Thymus (tissue), 11 donors: ENCODE measurements at regions not wholly inside any gene's neighbourhood (a gene's known extent, or its start where the extent isn't known, plus 50 kb on each side); places are given as distances from the start of the nearest gene placed in this dataset.

Source experiments
- DNase-seq, 9 donors: peaks; one replicate each; pipeline ENCODE4 v3.0.0-alpha.2; 2013; ENCODE audit warnings: low spot score in 9 of 9, low read depth in 6 of 9, missing footprints in 1 of 9
- H3K27ac ChIP-seq, 2 donors: one replicate each; pipeline ENCODE4 v1.5.1; 2013; ENCODE audit warnings: control low read depth in 1 of 2, low read depth in 1 of 2, low read length in 1 of 2, mild to moderate bottlenecking in 1 of 2, moderate library complexity in 1 of 2
- H3K27me3 ChIP-seq, 2 donors: one replicate each; pipeline ENCODE4 v1.5.1; 2013; ENCODE audit warnings: low read length in 1 of 2; ENCODE audit not compliant: control insufficient read depth in 2 of 2, insufficient read depth in 1 of 2
- H3K36me3 ChIP-seq, 2 donors: one replicate each; pipeline ENCODE4 v1.5.1; 2013; ENCODE audit warnings: low read length in 1 of 2, mild to moderate bottlenecking in 1 of 2, moderate library complexity in 1 of 2; ENCODE audit not compliant: control insufficient read depth in 2 of 2, insufficient read depth in 2 of 2
- H3K4me1 ChIP-seq, 2 donors: one replicate each; pipeline ENCODE4 v1.5.1; 2013; ENCODE audit warnings: low read length in 2 of 2; ENCODE audit not compliant: control insufficient read depth in 2 of 2, insufficient read depth in 2 of 2
- H3K4me3 ChIP-seq, 2 donors: one replicate each; pipeline ENCODE4 v1.5.1; 2013; ENCODE audit warnings: low read length in 2 of 2, control low read depth in 1 of 2, mild to moderate bottlenecking in 1 of 2
- H3K9me3 ChIP-seq, 2 donors: one replicate each; pipeline ENCODE4 v1.5.1; 2013; ENCODE audit warnings: low read length in 1 of 2, mild to moderate bottlenecking in 1 of 2; ENCODE audit not compliant: control insufficient read depth in 2 of 2, insufficient read depth in 1 of 2
- WGBS: extraction: QIAGEN DNeasy Blood & Tissue Kit; methylation state at CpG from one replicate; pipeline ENCODE4 v1.1.7; 2013; 5-methylcytosine and 5-hydroxymethylcytosine counted together
- donor health status: healthy.

GRCh38 chr11:95521133-95521542, 268.4 kb downstream of the FAM76B start:
- no peaks in the 10 kb centered on the region for H3K27me3 ChIP-seq
- H3K4me3 ChIP-seq: no peak overlapping the region
- H3K36me3 ChIP-seq: no peaks in the 10 kb centered on the region
- WGBS: 91% methylated on average over 4 of the region's 4 CpGs
- no peaks in the 10 kb centered on the region for H3K9me3 ChIP-seq
- H3K4me1 ChIP-seq: no peaks in the 10 kb centered on the region
- H3K27ac ChIP-seq: no peak overlapping the region
- no peak for DNase-seq

DNA sequence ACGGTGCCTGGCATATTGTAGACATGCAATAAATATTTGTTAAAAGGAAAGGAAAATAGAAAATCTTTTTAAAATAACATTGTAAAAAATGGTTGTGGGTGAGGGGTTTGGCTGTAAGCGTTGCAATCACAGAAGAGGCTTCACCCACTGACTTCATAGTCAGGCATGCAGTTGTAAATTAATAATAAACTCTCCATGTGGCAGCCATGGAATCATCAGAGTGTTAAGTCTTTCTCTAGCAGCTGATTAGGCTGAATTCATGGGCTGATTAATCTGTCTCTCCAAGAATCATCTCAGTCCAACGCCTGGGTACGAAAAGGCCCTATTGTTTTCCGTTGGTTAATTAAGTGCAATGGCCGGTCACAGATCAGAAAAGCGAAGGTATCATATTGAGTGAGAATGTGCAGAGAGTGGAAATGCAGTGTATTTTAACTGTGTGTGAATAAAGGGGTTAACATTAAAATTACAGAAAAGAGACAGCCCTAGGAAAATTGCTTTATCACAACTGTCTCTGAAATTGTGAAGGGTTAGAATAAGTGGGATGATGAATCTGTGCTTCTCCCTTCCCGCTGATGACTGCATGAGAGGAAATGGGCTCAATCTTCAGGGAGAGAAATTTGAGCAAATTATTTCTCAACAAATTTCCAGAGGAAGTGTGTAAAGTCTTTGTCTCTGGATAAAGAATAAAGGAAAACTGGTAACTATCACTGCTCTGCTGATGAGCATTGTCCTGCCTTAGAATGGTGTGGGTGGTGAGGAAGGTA, 269.0 kb downstream of the FAM76B start:
- DNase-seq: no peak
- Histone ChIP-seq H3K27ac (no peak overlapping the region), H3K27me3 (no peaks in the 10 kb centered on the region), H3K9me3 (no peaks in the 10 kb centered on the region), H3K36me3 (no peaks in the 10 kb centered on the region), H3K4me3 (no peak overlapping the region), H3K4me1 (no peaks in the 10 kb centered on the region)
- WGBS: 98% methylated on average over 8 of the region's 8 CpGs

- Histone ChIP-seq H3K4me1 (no peaks in the 10 kb centered on the region), H3K9me3 (no peaks in the 10 kb centered on the region), H3K4me3 (no peak overlapping the region), H3K27me3 (no peaks in the 10 kb centered on the region), H3K36me3 (no peaks in the 10 kb centered on the region), H3K27ac (no peak overlapping the region)
- no peak for DNase-seq
- 98% methylated on average over 4 of the region's 4 CpGs for WGBS
Observed at GRCh38 chr11:95519912-95520311, 269.7 kb downstream of the FAM76B start.

DNA sequence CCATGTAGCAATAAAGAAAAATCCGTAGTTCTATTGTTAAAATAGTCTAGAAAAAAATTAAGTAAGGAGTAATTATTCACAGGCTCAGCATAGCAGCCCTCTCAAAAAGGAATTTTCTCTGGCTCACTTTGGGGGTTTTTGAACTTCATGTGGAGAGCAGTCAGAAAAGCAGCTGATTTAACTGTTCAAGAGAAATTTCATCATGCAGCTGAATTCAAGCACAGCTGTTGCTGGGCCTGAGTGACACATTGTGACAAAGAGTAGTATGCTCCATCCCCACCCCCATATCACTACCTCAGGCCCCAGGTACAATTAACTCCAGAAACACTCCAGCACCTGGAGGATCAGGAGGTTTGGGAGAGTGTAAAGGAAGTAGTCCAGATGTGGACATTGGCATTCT, 272.1 kb downstream of the FAM76B start:
- no peak for DNase-seq
- no peak overlapping the region for H3K27ac ChIP-seq
- no peak overlapping the region for H3K4me3 ChIP-seq
- H3K4me1 ChIP-seq: no peaks in the 10 kb centered on the region
- H3K9me3 ChIP-seq: no peaks in the 10 kb centered on the region
- no peaks in the 10 kb centered on the region for H3K36me3 ChIP-seq
- 98% methylated on average over 1 of the region's 1 CpG for WGBS
- no peaks in the 10 kb centered on the region for H3K27me3 ChIP-seq

GRCh38 chr11:95516786-95517185, 272.8 kb downstream of the FAM76B start:
- H3K4me3 ChIP-seq: no peak overlapping the region
- 97% methylated on average over 2 of the region's 2 CpGs for WGBS
- H3K27ac ChIP-seq: no peak overlapping the region
- H3K27me3 ChIP-seq: no peaks in the 10 kb centered on the region
- H3K4me1 ChIP-seq: no peaks in the 10 kb centered on the region
- H3K36me3 ChIP-seq: no peaks in the 10 kb centered on the region
- no peak for DNase-seq
- no peaks in the 10 kb centered on the region for H3K9me3 ChIP-seq

DNA sequence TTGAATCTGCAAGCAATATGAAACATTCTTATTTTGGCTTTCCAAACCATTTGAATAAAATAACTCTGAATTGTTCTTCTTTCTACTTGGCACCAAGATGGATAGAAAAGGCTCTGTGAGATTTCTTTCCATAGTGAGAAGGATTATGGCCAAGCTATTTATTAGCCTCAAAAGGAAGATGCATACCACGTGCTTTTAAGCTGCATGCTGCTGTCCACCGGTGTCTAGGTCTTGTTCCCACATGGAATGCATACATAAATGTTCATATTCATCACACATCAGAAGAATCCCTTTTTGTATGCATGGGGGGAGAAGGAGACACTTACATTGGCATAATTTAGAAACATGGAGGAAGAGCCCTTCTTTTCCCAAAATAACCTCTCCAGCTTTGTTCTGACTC, 273.4 kb downstream of the FAM76B start:
- H3K27me3 ChIP-seq: no peaks in the 10 kb centered on the region
- H3K36me3 ChIP-seq: no peaks in the 10 kb centered on the region
- WGBS: 93% methylated on average over 2 of the region's 2 CpGs
- no peak overlapping the region for H3K27ac ChIP-seq
- no peak overlapping the region for H3K4me3 ChIP-seq
- no peak for DNase-seq
- H3K9me3 ChIP-seq: no peaks in the 10 kb centered on the region
- no peaks in the 10 kb centered on the region for H3K4me1 ChIP-seq

GRCh38 chr11:95515371-95515770, 274.2 kb downstream of the FAM76B start:
- no peaks in the 10 kb centered on the region for H3K9me3 ChIP-seq
- H3K27me3 ChIP-seq: no peaks in the 10 kb centered on the region
- DNase-seq: no peak
- H3K36me3 ChIP-seq: no peaks in the 10 kb centered on the region
- H3K4me3 ChIP-seq: no peak overlapping the region
- H3K27ac ChIP-seq: no peak overlapping the region
- H3K4me1 ChIP-seq: no peaks in the 10 kb centered on the region
- 96% methylated on average over 2 of the region's 2 CpGs for WGBS

DNA sequence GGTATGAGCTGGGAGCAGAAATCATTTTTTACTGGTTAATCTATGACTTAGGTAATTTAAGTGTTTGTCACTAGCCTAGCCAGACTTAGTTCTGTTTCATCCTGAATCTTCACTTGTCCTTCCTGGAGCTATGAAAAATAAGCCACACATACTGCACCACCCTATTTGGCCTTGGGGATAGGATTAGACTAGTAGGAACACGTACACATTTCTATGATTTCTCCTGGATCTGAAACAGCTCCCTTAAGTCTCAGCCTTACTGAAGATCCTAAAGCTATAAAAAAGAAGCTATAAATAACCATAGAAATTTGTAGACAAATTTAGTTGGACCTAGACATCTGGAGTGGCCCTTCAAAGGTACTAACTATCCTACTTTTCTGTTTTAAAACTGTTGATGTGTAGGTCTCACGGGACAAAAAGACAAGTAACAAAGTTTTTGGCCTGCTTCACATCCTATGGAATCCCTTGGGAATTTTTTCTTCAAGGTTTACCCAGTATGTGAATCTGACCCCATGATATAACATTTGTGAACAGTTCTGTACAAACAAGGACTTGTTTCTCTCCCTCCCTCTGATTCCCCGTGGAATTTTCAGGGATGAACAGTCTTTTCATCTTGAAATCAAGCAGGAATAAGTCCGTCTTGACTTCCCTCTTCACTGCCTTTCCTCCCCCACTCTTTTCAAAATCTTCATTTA, 275.0 kb downstream of the FAM76B start:
- WGBS: 91% methylated on average over 4 of the region's 4 CpGs
- no peak overlapping the region for H3K27ac ChIP-seq

GRCh38 chr11:95512682-95513081, 276.9 kb downstream of the FAM76B start:
- 77% methylated on average over 4 of the region's 4 CpGs for WGBS
- no peak for DNase-seq
- Histone ChIP-seq H3K4me1 (no peaks in the 10 kb centered on the region), H3K27me3 (no peaks in the 10 kb centered on the region), H3K9me3 (no peaks in the 10 kb centered on the region), H3K27ac (no peak overlapping the region), H3K36me3 (no peaks in the 10 kb centered on the region), H3K4me3 (no peak overlapping the region)

More for the DNA sequence above, 275.0 kb downstream of the FAM76B start:
- Histone ChIP-seq H3K4me1 (no peaks in the 10 kb centered on the region), H3K4me3 (no peak overlapping the region), H3K27me3 (no peaks in the 10 kb centered on the region), H3K36me3 (no peaks in the 10 kb centered on the region), H3K9me3 (no peaks in the 10 kb centered on the region)
- DNase-seq: no peak
